ENCODE measurements at regions not wholly inside any gene's neighbourhood (a gene's known extent, or its start where the extent isn't known, plus 50 kb on each side); places are given as distances from the start of the nearest gene placed in this dataset.

GRCh38 chr3:115279939-115280338, 132.9 kb upstream of the ZBTB20 start:
- TF ChIP-seq CTCF (conservative IDR thresholded peaks at IDR 0.05; ENCODE audit: low read depth, low read length): no peak
- DNase-seq (ENCODE audit: low read depth): no peak
- H3K4me3 ChIP-seq (ENCODE audit: low read length): no peak overlapping the region

- no peak overlapping the region for H3K4me3 ChIP-seq (ENCODE audit: low read length)
- TF ChIP-seq CTCF (conservative IDR thresholded peaks at IDR 0.05; ENCODE audit: low read depth, low read length): no peak
- no peak for DNase-seq (ENCODE audit: low read depth)
Measured at GRCh38 chr3:115280506-115280905, 133.4 kb upstream of the ZBTB20 start.

GRCh38 chr3:115281697-115282675, 134.9 kb upstream of the ZBTB20 start:
- DNase-seq (ENCODE audit: low read depth): no peak

GRCh38 chr3:115284980-115285379, 137.9 kb upstream of the ZBTB20 start:
- no peak for DNase-seq (ENCODE audit: low read depth)
- no peak for TF ChIP-seq CTCF (conservative IDR thresholded peaks at IDR 0.05; ENCODE audit: low read depth, low read length)
- H3K4me3 ChIP-seq (ENCODE audit: low read length): no peak overlapping the region

More at GRCh38 chr3:115281697-115282675, 134.9 kb upstream of the ZBTB20 start:
- no peak overlapping the region for H3K4me3 ChIP-seq (ENCODE audit: low read length)
- TF ChIP-seq CTCF (conservative IDR thresholded peaks at IDR 0.05; ENCODE audit: low read depth, low read length): no peak

GRCh38 chr3:115286529-115287197, 139.6 kb upstream of the ZBTB20 start:
- no peak for TF ChIP-seq CTCF (conservative IDR thresholded peaks at IDR 0.05; ENCODE audit: low read depth, low read length)
- no peak overlapping the region for H3K4me3 ChIP-seq (ENCODE audit: low read length)
- no peak for DNase-seq (ENCODE audit: low read depth)

GRCh38 chr3:115287198-115287597, 140.1 kb upstream of the ZBTB20 start:
- no peak for DNase-seq (ENCODE audit: low read depth)
- no peak for TF ChIP-seq CTCF (conservative IDR thresholded peaks at IDR 0.05; ENCODE audit: low read depth, low read length)
- H3K4me3 ChIP-seq (ENCODE audit: low read length): no peak overlapping the region
